Ecto neural progenitor cell (in vitro differentiated cells): ENCODE measurements at regions not wholly inside any gene's neighbourhood (a gene's known extent, or its start where the extent isn't known, plus 50 kb on each side); places are given as distances from the start of the nearest gene placed in this dataset.
"Not testable (repeated sequence)": the region's sequence is repeated elsewhere in the genome, so short reads cannot be mapped to it uniquely, and the experiment has no call there.

Source experiments
- DNase-seq: peaks from one replicate; pipeline ENCODE4 v3.0.0-alpha.2; 2018; ENCODE audit warnings: low spot score

DNA sequence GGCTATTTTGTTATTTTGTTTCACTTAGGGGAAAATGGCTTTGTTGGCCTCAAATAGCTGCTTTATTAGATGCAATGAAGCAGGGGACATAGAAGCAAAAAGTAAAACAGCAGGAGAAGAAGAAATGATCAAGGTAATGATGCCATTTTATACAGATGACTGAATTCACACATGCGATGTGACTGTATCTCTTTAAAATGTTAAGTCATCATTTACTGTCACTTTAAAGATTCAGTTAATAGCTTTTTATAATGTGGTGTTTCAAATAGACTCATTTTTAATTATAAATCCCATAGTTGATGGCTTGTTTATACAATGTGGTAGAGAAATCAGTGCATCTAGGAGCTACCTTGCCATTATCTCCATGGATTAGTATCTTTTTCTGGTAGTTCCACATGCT lies 863.9 kb upstream of the DEFB115 start:
- not testable (repeated sequence) for DNase-seq

DNA sequence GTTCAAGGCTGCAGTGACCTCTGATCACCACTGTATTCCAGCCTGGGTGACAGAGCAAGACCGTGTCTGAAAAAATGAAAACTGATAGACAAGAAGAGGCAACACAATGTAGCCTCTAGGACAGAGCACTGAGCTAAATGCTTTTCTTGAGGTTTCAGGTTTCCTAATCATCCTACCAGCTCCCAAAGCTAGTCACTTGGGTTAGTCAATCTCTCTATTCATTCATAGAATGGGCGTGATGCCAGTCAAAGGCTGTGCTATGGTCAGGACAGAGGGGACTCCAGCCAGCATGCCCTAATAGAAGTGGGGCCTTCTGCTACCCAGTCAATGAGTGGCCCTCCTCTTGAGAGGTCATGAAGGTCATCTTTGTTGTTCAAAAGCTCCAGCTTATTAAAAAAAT lies 860.4 kb upstream of the DEFB115 start:
- DNase-seq: not testable (repeated sequence)

DNA sequence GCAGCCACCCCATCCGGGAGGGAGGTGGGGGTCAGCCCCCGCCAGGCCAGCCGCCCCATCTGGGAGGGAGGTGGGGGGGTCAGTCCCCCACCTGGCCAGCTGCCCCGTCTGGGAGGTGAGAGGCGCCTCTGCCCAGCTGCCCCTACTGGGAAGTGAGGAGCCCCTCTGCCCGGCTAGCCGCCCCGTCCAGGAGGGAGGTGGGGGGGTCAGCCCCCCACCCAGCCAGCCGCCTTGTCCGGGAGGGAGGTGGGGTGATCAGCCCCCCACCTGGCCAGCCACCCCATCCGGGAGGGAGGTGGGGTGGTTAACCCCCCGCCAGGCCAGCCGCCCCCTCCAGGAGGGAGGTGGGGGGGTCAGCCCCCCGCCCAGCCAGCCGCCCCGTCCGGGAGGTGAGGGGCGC lies 852.4 kb upstream of the DEFB115 start:
- not testable (repeated sequence) for DNase-seq

DNA sequence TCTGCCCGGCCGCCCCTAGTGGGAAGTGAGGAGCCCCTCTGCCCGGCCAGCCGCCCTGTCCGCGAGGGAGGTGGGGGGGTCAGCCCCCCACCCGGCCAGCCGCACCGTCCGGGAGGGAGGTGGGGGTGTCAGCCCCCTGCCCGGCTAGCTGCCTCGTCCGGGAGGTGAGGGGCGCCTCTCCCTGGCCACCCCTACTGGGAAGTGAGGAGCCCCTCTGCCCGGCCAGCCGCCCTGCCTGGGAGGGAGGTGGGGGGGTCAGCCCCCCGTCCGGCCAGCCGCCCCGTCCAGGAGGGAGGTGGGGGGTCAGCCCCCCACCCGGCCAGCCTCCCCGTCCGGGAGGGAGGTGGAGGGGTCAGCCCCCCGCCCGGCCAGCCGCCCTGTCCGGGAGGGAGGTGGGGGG lies 851.9 kb upstream of the DEFB115 start:
- DNase-seq: not testable (repeated sequence)

DNA sequence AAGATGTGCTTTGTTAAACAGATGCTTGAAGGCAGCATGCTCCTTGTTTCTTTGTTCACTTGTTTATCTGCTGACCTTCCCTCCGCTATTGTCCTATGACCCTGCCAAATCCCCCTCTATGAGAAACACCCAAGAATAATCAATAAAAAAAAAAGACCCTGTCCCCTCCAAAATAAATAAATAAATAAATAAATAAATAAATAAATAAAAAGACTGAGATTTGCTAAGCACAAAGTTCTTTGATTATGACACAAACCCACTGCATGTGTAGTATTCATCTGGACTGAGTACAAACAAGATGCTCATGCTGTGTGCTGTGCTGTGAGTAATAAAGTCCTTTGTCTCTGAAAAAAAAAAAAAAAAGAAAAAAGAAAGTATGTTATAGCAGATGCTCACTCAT lies 851.1 kb upstream of the DEFB115 start:
- DNase-seq: not testable (repeated sequence)

DNA sequence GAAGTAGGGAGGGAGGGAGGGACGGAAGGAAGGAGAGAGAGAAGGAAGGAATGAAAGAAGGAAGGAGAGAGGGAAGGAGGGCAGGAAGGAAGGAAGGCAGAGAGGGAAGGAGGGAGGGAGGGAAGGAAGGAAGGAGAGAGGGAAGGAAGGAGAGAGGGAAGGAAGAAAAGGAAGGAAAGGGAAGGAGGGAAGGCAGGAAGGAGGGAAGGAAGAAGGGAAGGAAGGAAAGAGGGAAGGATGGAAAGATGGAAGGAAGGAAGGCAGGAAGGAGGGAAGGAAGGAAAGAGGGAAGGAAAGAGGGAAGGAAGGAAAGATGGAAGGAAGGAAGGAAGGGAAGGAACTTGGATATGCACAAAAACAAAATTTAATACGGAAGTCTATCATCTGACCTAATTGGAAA lies 844.5 kb upstream of the DEFB115 start:
- no peak for DNase-seq

DNA sequence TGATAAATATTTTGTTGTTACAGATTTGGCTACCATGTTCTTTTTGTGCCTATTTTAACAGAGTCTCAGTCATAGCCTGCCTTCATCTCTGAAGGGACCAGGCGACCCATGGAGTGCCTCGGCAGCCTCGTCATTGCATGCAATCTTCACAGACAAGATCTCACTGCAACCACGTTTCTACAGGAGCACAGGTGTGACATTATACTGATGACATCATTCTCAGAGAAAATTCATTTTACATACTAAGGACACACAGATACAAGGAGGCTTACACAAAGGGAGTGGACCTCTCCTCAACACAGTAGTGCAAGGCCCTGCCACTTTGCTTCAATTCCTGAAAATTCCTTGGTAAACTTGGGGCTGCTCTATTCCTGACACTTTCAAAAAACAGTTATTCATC lies 840.1 kb upstream of the DEFB115 start:
- DNase-seq: not testable (repeated sequence)

DNA sequence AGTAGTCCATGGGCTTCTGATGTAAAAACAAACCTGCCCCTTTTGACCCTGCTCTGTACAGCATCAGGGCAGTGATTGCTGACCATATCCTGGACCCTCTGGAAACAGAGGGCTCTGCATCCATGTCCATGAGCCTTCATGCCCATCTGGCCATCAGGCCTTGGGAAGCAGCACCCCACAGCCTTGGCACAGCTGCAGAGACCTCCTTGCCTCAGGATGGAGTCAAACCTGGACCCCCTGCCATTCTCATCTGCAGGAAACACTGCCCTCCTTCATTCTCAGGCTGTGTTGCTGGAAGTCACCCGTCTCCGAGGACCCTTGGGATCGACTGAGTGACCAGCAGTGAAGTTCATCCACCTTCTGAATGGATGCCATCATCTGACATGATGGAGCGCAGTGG lies 839.1 kb upstream of the DEFB115 start:
- not testable (repeated sequence) for DNase-seq

DNA sequence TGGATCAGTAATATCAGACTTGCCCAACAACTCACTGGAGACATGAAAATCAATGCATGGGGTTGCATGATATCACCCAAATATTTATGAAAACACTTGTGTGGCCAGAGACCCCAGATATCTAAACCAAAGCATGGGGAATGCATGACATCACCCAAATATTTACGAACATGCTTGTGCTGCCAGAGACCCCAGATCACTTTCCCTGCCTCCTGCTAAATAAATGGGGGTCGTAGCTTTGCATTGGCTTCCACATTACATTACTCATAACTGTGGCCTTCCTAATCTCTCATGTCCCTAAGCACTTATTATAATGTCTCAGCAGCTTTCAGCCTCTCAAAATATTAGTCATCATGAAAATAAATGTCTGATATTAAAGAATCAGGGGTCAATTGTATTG lies 838.0 kb upstream of the DEFB115 start:
- no peak for DNase-seq

DNA sequence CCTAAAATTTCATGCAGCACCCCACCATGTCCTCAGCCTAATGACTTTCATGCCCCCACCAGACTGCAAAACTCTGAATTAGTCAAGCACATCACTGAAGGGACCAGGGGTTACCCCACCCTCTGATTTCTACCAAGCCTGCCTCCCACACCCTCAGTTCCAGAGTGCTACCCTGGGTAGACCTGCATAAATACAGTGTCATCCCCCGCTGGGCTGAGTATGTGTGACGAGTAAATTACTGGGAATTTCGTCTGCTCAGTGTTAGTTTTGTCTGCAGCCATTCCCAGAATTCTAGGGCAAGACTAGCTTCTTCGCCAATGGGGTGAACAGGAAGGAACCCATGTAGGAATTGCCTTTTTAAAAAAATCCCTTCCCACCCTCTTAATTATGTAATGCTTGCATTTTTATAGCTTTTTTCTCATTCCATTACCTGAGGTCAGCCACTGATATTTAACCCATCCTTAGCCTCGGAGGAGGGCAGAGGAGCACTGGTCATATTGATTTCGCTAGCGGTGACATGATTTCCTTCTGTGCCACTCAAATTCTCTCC lies 837.5 kb upstream of the DEFB115 start:
- DNase-seq: not testable (repeated sequence)
